ENCODE measurements at regions not wholly inside any gene's neighbourhood (a gene's known extent, or its start where the extent isn't known, plus 50 kb on each side); places are given as distances from the start of the nearest gene placed in this dataset.

GRCh38 chr2:8484502-8485283 lies 197.2 kb upstream of the ID2 start:
- Histone ChIP-seq H2AFZ (ENCODE audit: low read length) (no peak overlapping the region), H3K4me2 (ENCODE audit: low read depth, low read length, poor library complexity, severe bottlenecking) (no peak overlapping the region), H3K36me3 (ENCODE audit: insufficient read depth, low read length) (no peaks in the 10 kb centered on the region), H3K27me3 (ENCODE audit: insufficient read depth, low read length, poor library complexity, severe bottlenecking) (no peaks in the 10 kb centered on the region), H3K79me2 (ENCODE audit: insufficient read depth, low read length) (no peaks in the 10 kb centered on the region), H3K4me3 (ENCODE audit: low read length, poor library complexity, severe bottlenecking) (no peak overlapping the region), H4K20me1 (ENCODE audit: insufficient read depth, low read length, poor library complexity, severe bottlenecking) (no peaks in the 10 kb centered on the region), H3K9me3 (ENCODE audit: insufficient read depth, low read depth, low read length) (no peaks in the 10 kb centered on the region), H3K9me2 (replicated peaks; ENCODE audit: low read depth, low read length) (no peaks in the 10 kb centered on the region), H3K4me1 (ENCODE audit: insufficient read depth, low read length, poor library complexity, severe bottlenecking) (peaks cover 83% of the 10 kb centered on the region), H3F3A (ENCODE audit: low read depth) (no peaks in the 10 kb centered on the region), H3K9ac (ENCODE audit: low read depth, low read length, poor library complexity, severe bottlenecking) (no peak overlapping the region)
- TF ChIP-seq EZH2phosphoT487 (IDR thresholded peaks at IDR 0.05; ENCODE audit: borderline replicate concordance), result no peak
- TF ChIP-seq, protein P1, sequence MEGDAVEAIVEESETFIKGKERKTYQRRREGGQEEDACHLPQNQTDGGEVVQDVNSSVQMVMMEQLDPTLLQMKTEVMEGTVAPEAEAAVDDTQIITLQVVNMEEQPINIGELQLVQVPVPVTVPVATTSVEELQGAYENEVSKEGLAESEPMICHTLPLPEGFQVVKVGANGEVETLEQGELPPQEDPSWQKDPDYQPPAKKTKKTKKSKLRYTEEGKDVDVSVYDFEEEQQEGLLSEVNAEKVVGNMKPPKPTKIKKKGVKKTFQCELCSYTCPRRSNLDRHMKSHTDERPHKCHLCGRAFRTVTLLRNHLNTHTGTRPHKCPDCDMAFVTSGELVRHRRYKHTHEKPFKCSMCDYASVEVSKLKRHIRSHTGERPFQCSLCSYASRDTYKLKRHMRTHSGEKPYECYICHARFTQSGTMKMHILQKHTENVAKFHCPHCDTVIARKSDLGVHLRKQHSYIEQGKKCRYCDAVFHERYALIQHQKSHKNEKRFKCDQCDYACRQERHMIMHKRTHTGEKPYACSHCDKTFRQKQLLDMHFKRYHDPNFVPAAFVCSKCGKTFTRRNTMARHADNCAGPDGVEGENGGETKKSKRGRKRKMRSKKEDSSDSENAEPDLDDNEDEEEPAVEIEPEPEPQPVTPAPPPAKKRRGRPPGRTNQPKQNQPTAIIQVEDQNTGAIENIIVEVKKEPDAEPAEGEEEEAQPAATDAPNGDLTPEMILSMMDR (conservative IDR thresholded peaks at IDR 0.05; ENCODE audit: low read length), result no peak

DNA sequence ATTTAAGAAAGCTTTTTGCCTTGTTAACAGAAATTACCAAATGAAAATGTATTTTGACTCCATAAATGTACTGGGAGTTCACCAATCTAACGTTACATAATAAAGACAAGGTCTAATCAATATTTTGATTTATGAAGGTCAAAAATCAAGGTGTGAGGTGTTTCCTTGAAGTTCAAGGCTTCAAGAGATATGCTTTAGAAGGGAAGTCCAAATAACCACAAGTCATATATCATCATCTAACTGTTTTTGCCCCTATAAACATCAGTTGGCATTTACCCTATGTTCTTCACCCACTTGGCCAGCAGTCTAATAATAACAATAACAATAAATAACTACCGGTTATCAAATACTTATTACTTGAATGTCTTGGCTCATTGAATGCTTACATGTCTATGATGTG lies 196.1 kb upstream of the ID2 start:
- H3K4me3 ChIP-seq (ENCODE audit: low read length, poor library complexity, severe bottlenecking), result peak overlapping the region; percentile 1
- no peaks in the 10 kb centered on the region for H3K27me3 ChIP-seq (ENCODE audit: insufficient read depth, low read length, poor library complexity, severe bottlenecking)
- no peaks in the 10 kb centered on the region for H3K79me2 ChIP-seq (ENCODE audit: insufficient read depth, low read length)
- peak overlapping the region; percentile 4 for H3K9ac ChIP-seq (ENCODE audit: low read depth, low read length, poor library complexity, severe bottlenecking)
- H4K20me1 ChIP-seq (ENCODE audit: insufficient read depth, low read length, poor library complexity, severe bottlenecking), result no peaks in the 10 kb centered on the region
- H2AFZ ChIP-seq (ENCODE audit: low read length), result no peak overlapping the region
- no peaks in the 10 kb centered on the region for H3F3A ChIP-seq (ENCODE audit: low read depth)
- H3K4me1 ChIP-seq (ENCODE audit: insufficient read depth, low read length, poor library complexity, severe bottlenecking), result peaks cover 82% of the 10 kb centered on the region
- TF ChIP-seq, protein P1 (conservative IDR thresholded peaks at IDR 0.05; ENCODE audit: low read length), result no peak
- no peak for TF ChIP-seq EZH2phosphoT487 (IDR thresholded peaks at IDR 0.05; ENCODE audit: borderline replicate concordance)
- H3K9me3 ChIP-seq (ENCODE audit: insufficient read depth, low read depth, low read length), result no peaks in the 10 kb centered on the region
- H3K9me2 ChIP-seq (replicated peaks; ENCODE audit: low read depth, low read length), result no peaks in the 10 kb centered on the region
- peak overlapping the region; percentile 39 for H3K4me2 ChIP-seq (ENCODE audit: low read depth, low read length, poor library complexity, severe bottlenecking)
- H3K36me3 ChIP-seq (ENCODE audit: insufficient read depth, low read length), result no peaks in the 10 kb centered on the region

DNA sequence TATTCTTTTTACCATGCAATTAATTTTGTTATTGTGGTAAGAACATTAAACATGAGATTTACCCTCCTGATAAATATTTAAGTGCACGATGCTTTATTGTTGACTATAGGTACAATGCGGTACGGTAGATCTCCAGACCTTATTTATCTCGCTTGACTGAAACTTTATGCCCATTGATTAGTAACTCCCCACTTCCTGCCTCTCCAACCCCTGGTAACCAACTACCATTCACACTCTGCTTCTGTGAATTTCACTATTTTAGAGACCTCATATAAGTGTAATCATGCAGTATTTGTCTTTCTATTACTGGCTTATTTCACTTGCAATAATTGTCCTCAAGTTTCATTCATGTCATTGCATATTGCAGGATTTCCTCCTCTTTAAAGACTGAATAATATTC lies 195.7 kb upstream of the ID2 start:
- Histone ChIP-seq H3K27me3 (ENCODE audit: insufficient read depth, low read length, poor library complexity, severe bottlenecking) (no peaks in the 10 kb centered on the region), H4K20me1 (ENCODE audit: insufficient read depth, low read length, poor library complexity, severe bottlenecking) (no peaks in the 10 kb centered on the region), H3K4me1 (ENCODE audit: insufficient read depth, low read length, poor library complexity, severe bottlenecking) (peaks cover 82% of the 10 kb centered on the region), H3K9me2 (replicated peaks; ENCODE audit: low read depth, low read length) (no peaks in the 10 kb centered on the region), H3K36me3 (ENCODE audit: insufficient read depth, low read length) (no peaks in the 10 kb centered on the region), H3K9me3 (ENCODE audit: insufficient read depth, low read depth, low read length) (no peaks in the 10 kb centered on the region), H2AFZ (ENCODE audit: low read length) (no peak overlapping the region), H3K4me3 (ENCODE audit: low read length, poor library complexity, severe bottlenecking) (peak overlapping the region; percentile 1), H3K4me2 (ENCODE audit: low read depth, low read length, poor library complexity, severe bottlenecking) (peak overlapping the region; percentile 39), H3F3A (ENCODE audit: low read depth) (no peaks in the 10 kb centered on the region), H3K79me2 (ENCODE audit: insufficient read depth, low read length) (no peaks in the 10 kb centered on the region), H3K9ac (ENCODE audit: low read depth, low read length, poor library complexity, severe bottlenecking) (peak overlapping the region; percentile 4)
- TF ChIP-seq EZH2phosphoT487 (IDR thresholded peaks at IDR 0.05; ENCODE audit: borderline replicate concordance), result no peak
- TF ChIP-seq, protein P1 (conservative IDR thresholded peaks at IDR 0.05; ENCODE audit: low read length), result no peak

All from Loucy (cell line).